ENCODE measurements at regions not wholly inside any gene's neighbourhood (a gene's known extent, or its start where the extent isn't known, plus 50 kb on each side); places are given as distances from the start of the nearest gene placed in this dataset.

DNA sequence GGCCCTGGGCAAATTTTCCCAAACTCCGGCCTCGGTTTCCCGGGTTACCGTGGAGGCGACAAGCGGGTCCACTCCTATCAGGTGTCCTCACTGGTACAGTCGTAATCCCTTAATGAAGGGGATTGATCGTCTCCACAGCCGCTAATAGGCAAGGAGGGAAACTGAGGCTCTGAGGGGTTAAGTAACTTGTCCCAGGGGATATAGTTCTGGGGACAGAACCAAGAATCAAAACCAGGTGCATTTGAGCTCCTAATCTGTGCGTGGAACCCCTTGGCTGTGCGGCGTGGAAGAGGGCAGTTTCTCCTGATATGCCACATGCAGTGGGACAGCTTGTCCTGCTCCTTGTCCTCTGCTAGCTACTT is 157.2 kb downstream of the CYRIA start:
- Mint-ChIP-seq H3K36me3 (ENCODE audit: low read depth) (no peaks in the 10 kb centered on the region), H3K27me3 (ENCODE audit: low read depth, poor library complexity) (peaks cover 7% of the 10 kb centered on the region), H3K4me1 (peaks cover 36% of the 10 kb centered on the region), H3K9me3 (no peaks in the 10 kb centered on the region), H3K4me3 (peak overlapping the region; percentile 77), H3K27ac (no peak overlapping the region)
- TF ChIP-seq, protein P1, sequence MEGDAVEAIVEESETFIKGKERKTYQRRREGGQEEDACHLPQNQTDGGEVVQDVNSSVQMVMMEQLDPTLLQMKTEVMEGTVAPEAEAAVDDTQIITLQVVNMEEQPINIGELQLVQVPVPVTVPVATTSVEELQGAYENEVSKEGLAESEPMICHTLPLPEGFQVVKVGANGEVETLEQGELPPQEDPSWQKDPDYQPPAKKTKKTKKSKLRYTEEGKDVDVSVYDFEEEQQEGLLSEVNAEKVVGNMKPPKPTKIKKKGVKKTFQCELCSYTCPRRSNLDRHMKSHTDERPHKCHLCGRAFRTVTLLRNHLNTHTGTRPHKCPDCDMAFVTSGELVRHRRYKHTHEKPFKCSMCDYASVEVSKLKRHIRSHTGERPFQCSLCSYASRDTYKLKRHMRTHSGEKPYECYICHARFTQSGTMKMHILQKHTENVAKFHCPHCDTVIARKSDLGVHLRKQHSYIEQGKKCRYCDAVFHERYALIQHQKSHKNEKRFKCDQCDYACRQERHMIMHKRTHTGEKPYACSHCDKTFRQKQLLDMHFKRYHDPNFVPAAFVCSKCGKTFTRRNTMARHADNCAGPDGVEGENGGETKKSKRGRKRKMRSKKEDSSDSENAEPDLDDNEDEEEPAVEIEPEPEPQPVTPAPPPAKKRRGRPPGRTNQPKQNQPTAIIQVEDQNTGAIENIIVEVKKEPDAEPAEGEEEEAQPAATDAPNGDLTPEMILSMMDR (IDR thresholded peaks at IDR 0.05): no peak
- DNase-seq: no peak

DNA sequence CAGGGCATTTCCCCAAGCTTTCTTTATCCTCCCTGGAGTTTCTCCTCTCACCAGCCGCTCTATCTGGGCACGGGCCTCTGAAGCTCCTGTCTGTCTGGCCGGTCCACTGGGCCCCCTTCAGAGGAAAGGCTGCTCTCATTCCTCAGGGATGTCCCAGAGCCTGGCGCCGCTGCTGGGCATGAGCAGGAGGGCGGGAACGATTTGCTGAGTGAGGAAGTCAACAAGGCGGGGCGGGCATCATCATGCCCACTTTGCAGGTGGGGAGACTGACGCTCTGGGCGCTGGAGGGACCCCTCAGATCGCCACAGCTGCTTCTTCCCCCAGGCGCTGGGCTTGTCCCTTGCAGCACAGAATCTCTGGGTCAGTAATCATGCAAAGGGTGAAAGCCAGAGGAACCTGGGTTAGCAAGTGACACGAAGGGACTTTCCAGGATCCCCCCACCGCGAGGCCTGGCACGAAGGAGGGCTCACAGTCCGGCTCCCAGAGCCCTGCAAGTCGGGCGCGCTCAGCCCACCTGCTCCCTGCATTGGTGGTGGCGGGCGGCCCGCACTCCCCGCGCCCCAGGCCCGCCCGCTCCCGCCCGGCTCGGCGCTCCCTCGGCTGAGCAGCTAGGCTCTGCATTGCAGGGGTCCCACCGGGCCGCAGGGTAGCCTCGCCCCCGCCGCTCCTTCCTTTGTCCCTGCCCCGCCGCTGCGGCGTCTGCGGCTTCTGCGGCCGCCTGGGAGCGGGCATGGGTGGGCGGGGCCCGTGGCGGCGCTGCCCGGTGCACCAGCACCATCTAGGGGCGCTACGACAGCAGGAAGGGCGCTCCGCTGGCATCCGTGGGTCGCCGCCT is 157.8 kb downstream of the CYRIA start:
- Mint-ChIP-seq H3K4me3 (peak overlapping the region; percentile 77), H3K9me3 (no peaks in the 10 kb centered on the region), H3K36me3 (ENCODE audit: low read depth) (no peaks in the 10 kb centered on the region), H3K27me3 (ENCODE audit: low read depth, poor library complexity) (peaks cover 7% of the 10 kb centered on the region), H3K27ac (no peak overlapping the region), H3K4me1 (peaks cover 36% of the 10 kb centered on the region)
- TF ChIP-seq, protein P1 (IDR thresholded peaks at IDR 0.05): peak; percentile 76
- DNase-seq: peak; percentile 80

DNA sequence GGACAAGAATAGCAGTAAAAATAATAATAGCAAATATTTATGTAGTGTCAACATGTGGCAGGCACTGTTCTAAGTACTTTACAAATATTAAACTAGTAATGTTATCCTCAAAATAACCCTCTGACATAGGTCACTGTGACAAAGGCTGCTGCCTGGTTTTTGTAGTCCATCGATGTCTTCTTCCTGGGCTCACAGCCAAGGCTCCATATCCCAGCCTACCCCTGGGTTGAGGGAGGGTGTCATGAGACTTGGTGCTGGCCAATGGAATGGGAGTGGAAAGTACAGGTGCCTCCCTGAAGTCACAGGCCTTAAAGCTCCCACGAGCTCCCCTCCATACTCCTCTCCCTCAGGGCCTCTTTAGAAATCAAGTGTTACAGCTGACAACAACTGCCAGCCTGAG is 159.3 kb downstream of the CYRIA start:
- Mint-ChIP-seq H3K27ac (no peak overlapping the region), H3K9me3 (no peaks in the 10 kb centered on the region), H3K36me3 (ENCODE audit: low read depth) (no peaks in the 10 kb centered on the region), H3K27me3 (ENCODE audit: low read depth, poor library complexity) (peaks cover 4% of the 10 kb centered on the region), H3K4me3 (no peak overlapping the region), H3K4me1 (peaks cover 36% of the 10 kb centered on the region)
- TF ChIP-seq, protein P1 (IDR thresholded peaks at IDR 0.05): no peak
- DNase-seq: no peak

DNA sequence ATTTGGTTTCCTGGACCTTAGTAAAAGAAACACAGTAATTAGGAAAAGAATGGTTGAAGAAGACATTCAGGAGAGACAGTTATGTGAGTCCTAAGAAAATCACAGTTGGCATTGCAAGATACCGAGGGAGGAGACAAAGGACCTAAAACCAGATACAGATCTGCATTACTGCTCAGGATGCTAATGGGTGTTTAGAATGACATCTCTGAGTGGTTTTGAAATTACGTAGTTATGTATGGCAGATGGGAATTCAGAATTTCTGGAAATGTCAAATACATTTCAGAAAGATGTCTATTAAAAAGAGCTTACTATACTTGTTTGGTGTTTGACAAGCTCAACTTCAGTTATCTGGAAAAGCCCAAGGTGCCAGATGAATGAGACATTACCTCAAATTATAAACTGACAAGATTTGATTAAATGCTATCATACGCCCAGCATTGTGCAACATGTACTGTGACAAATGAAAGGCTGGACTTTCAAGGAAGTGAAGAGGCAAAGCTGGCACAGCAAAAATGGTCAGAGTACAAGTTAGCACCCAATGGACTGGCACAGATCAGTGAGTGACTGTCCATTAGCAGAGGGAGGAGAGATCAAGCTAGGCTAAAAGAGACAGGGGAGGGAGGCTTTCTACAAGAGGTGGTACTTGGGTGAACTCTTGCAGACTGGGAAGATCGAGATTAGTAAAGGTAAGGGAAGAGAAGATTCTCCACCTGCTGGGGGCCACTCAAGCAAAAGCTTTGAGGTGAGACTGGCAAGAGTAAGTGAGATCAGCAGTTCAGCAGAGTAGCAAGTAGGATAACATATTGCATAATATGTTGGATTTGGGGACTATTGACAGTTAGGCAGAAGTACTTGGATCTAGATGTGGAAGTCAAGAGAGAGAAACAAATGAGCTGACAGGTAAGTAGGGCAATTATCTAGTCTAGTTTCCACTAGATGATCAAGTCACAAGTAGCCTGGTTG is 168.9 kb downstream of the CYRIA start:
- Mint-ChIP-seq H3K4me3 (no peak overlapping the region), H3K27me3 (ENCODE audit: low read depth, poor library complexity) (no peaks in the 10 kb centered on the region), H3K27ac (no peak overlapping the region), H3K36me3 (ENCODE audit: low read depth) (no peaks in the 10 kb centered on the region), H3K4me1 (peaks cover 16% of the 10 kb centered on the region), H3K9me3 (no peaks in the 10 kb centered on the region)
- DNase-seq: no peak
- TF ChIP-seq, protein P1 (IDR thresholded peaks at IDR 0.05): no peak

DNA sequence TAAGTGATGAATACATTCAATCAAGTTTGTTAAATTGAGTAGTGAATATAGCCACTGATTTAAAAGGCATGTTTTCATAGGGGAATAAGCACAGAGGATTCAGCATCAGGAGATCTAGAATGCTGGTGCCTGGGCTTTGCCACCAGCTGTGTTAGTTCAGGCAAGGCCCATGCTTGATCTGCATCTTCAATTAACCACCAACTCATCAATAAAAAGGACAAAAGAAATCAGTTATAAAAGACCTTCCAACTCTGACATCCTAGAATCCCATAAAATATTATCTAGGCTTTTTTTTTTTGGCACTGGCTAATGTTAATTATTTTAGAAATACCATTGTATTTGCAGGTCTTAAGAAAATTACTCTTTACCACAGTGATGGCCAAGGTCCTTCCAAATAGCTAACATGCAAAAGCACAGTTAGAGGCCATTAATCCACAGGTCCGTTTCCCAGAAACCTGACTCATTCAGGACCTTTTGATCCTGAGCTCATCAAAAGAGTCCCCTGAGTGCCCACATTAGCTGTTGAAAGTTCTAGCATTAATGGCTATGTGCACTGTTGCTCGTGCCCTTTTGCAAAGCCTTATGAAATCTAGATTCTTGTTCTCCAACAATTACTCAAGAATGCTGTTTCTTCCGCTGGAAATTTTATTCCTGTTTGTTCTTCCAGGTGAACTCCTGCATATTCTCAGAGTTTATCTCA is 170.0 kb downstream of the CYRIA start:
- no peak overlapping the region for H3K4me3 Mint-ChIP-seq
- TF ChIP-seq, protein P1 (IDR thresholded peaks at IDR 0.05): no peak

More for the DNA sequence above, 170.0 kb downstream of the CYRIA start:
- Mint-ChIP-seq H3K27me3 (ENCODE audit: low read depth, poor library complexity) (no peaks in the 10 kb centered on the region), H3K9me3 (no peaks in the 10 kb centered on the region), H3K4me1 (peaks cover 16% of the 10 kb centered on the region), H3K36me3 (ENCODE audit: low read depth) (no peaks in the 10 kb centered on the region), H3K27ac (no peak overlapping the region)
- no peak for DNase-seq

All from nephron progenitor cell (in vitro differentiated cells).